K562 (cell line): ENCODE measurements at regions not wholly inside any gene's neighbourhood (a gene's known extent, or its start where the extent isn't known, plus 50 kb on each side); places are given as distances from the start of the nearest gene placed in this dataset.

Source experiments
- ATAC-seq: fragments of 200-7000 bp; cut with Tn5 transposase; 3 replicates; pipeline ENCODE4 v1.9.1; 2020; ENCODE audit warnings: moderate library complexity
- BruUV-seq: library from RNA; stranded (reverse); fragments of 400-500 nt; replicated peaks from 2 replicates; lab custom pipeline; 2021; lab: Mats Ljungman, UMichigan
- CTCF ChIA-PET: fragments of 300-600 bp; formaldehyde crosslinking; extraction: SDS; loops from one replicate; lab custom pipeline; 2021; ENCODE audit warnings: low intra/inter-chr PET ratio; lab: Yijun Ruan, JAX
- POLR2A ChIA-PET: fragments of 300-600, 350-650 bp; sonication (Branson Sonifier 250); formaldehyde crosslinking; extraction: SDS; loops from one replicate; lab custom pipeline; 2021; ENCODE audit warnings: antibody characterized with exemption, inconsistent platforms; lab: Yijun Ruan, JAX
- DNase-seq, 4 experiments: peaks; one replicate each; pipeline versions ENCODE4 v3.0.0 to v3.0.0-alpha.2; 2011 to 2018; ENCODE audit warnings: low spot score in 3 of 4, mixed read lengths in 3 of 4; ENCODE audit errors: extremely low read depth in 1 of 4
- FAIRE-seq: peaks from 2 replicates; lab custom pipeline; 2011; peaks lifted over from hg19 to GRCh38; lab: Jason Lieb, UNC
- H2AFZ ChIP-seq: 2 replicates; pipeline ENCODE4 v1.6.0; 2011; ENCODE audit warnings: low read depth, low read length, control low read depth, inconsistent platforms
- H3K27ac ChIP-seq: fragments of 200-600 bp; 3 replicates; pipeline ENCODE4 v1.8.0; 2011; ENCODE audit warnings: low read depth, mild to moderate bottlenecking, control low read depth, inconsistent platforms, low read length, moderate library complexity, mixed read lengths; ENCODE audit errors: extremely low read depth
- H3K27me3 ChIP-seq, 2 experiments: fragments of 300-600 bp in 1 of 2; 2 replicates in 1 of 2; 3 replicates in 1 of 2; pipeline versions ENCODE4 v1.6.0 to v1.8.0; 2011; ENCODE audit warnings: inconsistent platforms in 2 of 2, low read length in 2 of 2, mild to moderate bottlenecking in 1 of 2, mixed read lengths in 1 of 2, moderate library complexity in 1 of 2; ENCODE audit not compliant: control insufficient read depth in 2 of 2, insufficient read depth in 2 of 2
- H3K36me3 ChIP-seq: fragments of 300-600 bp; 3 replicates; pipeline ENCODE4 v1.8.0; 2011; ENCODE audit warnings: mild to moderate bottlenecking, low read length, inconsistent platforms; ENCODE audit not compliant: control insufficient read depth, insufficient read depth
- H3K4me1 ChIP-seq, 2 experiments: fragments of 200-600 bp in 1 of 2; replicated peaks in 1 of 2; 2 replicates in 1 of 2; 3 replicates in 1 of 2; pipeline versions ENCODE4 v1.5.1 to v1.8.0; 2011; ENCODE audit warnings: inconsistent platforms in 2 of 2, low read length in 2 of 2, mild to moderate bottlenecking in 1 of 2, mixed read lengths in 1 of 2, moderate library complexity in 1 of 2; ENCODE audit not compliant: control insufficient read depth in 2 of 2, insufficient read depth in 2 of 2
- H3K4me2 ChIP-seq: 2 replicates; pipeline ENCODE4 v1.6.1; 2011; ENCODE audit warnings: low read length, control low read depth, inconsistent platforms, mixed read lengths; ENCODE audit not compliant: insufficient read depth
- H3K4me3 ChIP-seq: fragments of 200-600 bp; sonication (generic), shearing (Covaris generic); 2 replicates; pipeline ENCODE4 v1.5.1; 2016; ENCODE audit warnings: control low read depth, inconsistent platforms
- H3K79me2 ChIP-seq: fragments of 200-600 bp; 3 replicates; pipeline ENCODE4 v1.8.0; 2011; ENCODE audit warnings: low read length, inconsistent platforms; ENCODE audit not compliant: control insufficient read depth, insufficient read depth
- H3K9ac ChIP-seq, 2 experiments: 2 replicates each; pipeline versions ENCODE4 v1.6.0 to v1.6.1; 2011; ENCODE audit warnings: low read depth in 2 of 2, low read length in 2 of 2, control low read depth in 1 of 2, inconsistent platforms in 1 of 2, mild to moderate bottlenecking in 1 of 2, mixed read lengths in 1 of 2; ENCODE audit not compliant: insufficient read depth in 1 of 2
- H3K9me1 ChIP-seq: one replicate; pipeline ENCODE4 v1.6.0; 2011; ENCODE audit warnings: inconsistent platforms, mild to moderate bottlenecking, low read length, moderate library complexity; ENCODE audit not compliant: control insufficient read depth, insufficient read depth
- H3K9me3 ChIP-seq: replicated peaks from 2 replicates; pipeline ENCODE4 v1.5.1; 2011; ENCODE audit warnings: low read depth, low read length, inconsistent platforms; ENCODE audit not compliant: control insufficient read depth, insufficient read depth
- H4K20me1 ChIP-seq: replicated peaks from 2 replicates; pipeline ENCODE4 v1.6.1; 2011; ENCODE audit warnings: low read length, inconsistent platforms, mixed read lengths; ENCODE audit not compliant: control insufficient read depth, insufficient read depth
- CBX2 ChIP-seq: fragments of 200-600 bp; sonication (generic); IDR thresholded peaks from one replicate; pipeline ENCODE4 v1.6.1; 2012; ENCODE audit warnings: mild to moderate bottlenecking, low read length, inconsistent platforms; ENCODE audit not compliant: insufficient read depth, poor library complexity, severe bottlenecking
- NFXL1 ChIP-seq: fragments of 450-650 bp; formaldehyde crosslinking; IDR thresholded peaks from 2 replicates; pipeline ENCODE4 v1.4.0; 2021; ENCODE audit warnings: mild to moderate bottlenecking
- PTRF ChIP-seq: fragments of 450-650 bp; IDR thresholded peaks from 2 replicates; pipeline ENCODE4 v1.6.1; 2016; ENCODE audit warnings: mild to moderate bottlenecking, missing genetic modification characterization, missing compliant biosample characterization
- YY1 ChIP-seq, 3 experiments: IDR thresholded peaks; 2 replicates each; pipeline ENCODE4 v1.6.1; 2011; ENCODE audit warnings: low read length in 2 of 3, mild to moderate bottlenecking in 2 of 3, moderate library complexity in 2 of 3, borderline replicate concordance in 1 of 3, control low read depth in 1 of 3, low read depth in 1 of 3; ENCODE audit not compliant: insufficient read depth in 3 of 3, insufficient replicate concordance in 2 of 3, control insufficient read depth in 1 of 3, insufficient read length in 1 of 3; ENCODE audit errors: extremely low read depth in 1 of 3
- ZNF12 ChIP-seq: sonication (generic); formaldehyde crosslinking; IDR thresholded peaks from 2 replicates; pipeline ENCODE4 v1.4.0; 2020; ENCODE audit warnings: mild to moderate bottlenecking, missing genetic modification reagents
- ZNF3 ChIP-seq: fragments of 250-450 bp; sonication (Bioruptor Pico); IDR thresholded peaks from 2 replicates; pipeline ENCODE4 v1.5.0; 2021; ENCODE audit warnings: mild to moderate bottlenecking, moderate library complexity
- ZNF589 ChIP-seq: fragments of 200-800 bp; sonication (Bioruptor generic); IDR thresholded peaks from 2 replicates; pipeline ENCODE4 v1.6.1; 2016; ENCODE audit warnings: low read depth, missing genetic modification characterization, missing compliant biosample characterization
- WGBS: fragments of 100-300 bp; shearing (Covaris generic); methylation state at CpG from one replicate; pipeline ENCODE4 v1.1.6; 2016; ENCODE audit warnings: low coverage, mixed read lengths; ENCODE audit not compliant: insufficient coverage; ENCODE audit errors: missing lambda C conversion rate; 5-methylcytosine and 5-hydroxymethylcytosine counted together
- in situ Hi-C: fragments of 300-500 bp; cut with MboI; formaldehyde crosslinking; loops from 4 replicates; pipeline ENCODE4 v1.15.0; 2018; ENCODE audit warnings: inconsistent platforms, mixed read lengths
- intact Hi-C: fragments of 100-400 bp; cut with micrococcal nuclease; formaldehyde crosslinking; loops from 2 replicates; pipeline ENCODE4 v1.14.2; 2022
- TF ChIP-seq, protein P1 (sequence below): fragments of 450-650 bp; formaldehyde crosslinking; conservative IDR thresholded peaks from 2 replicates; pipeline ENCODE4 v1.4.0; 2022; ENCODE audit warnings: mild to moderate bottlenecking, missing genetic modification characterization

DNA sequence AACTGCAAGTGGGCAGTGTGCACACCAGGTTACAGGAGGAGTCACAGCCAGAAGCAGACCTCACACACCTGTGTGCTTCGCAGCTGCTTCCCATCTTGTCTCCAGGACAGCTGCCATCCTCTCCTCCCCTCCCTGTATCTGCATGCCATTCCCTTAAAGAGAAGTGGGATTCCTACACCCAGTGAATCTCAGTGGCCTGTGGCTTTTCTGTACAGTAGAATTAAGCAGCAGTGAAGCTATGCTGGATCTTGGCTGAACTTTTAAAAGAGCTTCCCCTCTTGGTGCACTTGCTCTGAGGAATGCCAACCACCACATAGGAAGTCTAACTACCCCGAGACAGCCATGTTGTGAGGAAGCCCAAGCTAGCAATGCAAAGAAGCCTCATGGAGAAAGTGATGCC, 236.5 kb upstream of the ZMIZ1 start:
- Histone ChIP-seq H3K79me2 (no peaks in the 10 kb centered on the region), H3K27me3 (peaks cover 22 to 54% of the 10 kb centered on the region in 2 experiments), H3K4me2 (no peak overlapping the region), H3K9me3 (no peaks in the 10 kb centered on the region), H3K27ac (no peak overlapping the region), H3K9ac (no peak overlapping the region), H4K20me1 (no peaks in the 10 kb centered on the region), H2AFZ (no peak overlapping the region), H3K36me3 (no peaks in the 10 kb centered on the region), H3K9me1 (no peaks in the 10 kb centered on the region), H3K4me3 (no peak overlapping the region), H3K4me1 (no peaks in the 10 kb centered on the region)
- WGBS = 3% methylated on average over 2 of the region's 2 CpGs
- no peak for DNase-seq
- POLR2A ChIA-PET = interaction anchor here (0.6 to 1.0 kb wide), 3 partner anchors 11 to 464 kb away, joined by 3 to 4 read pairs (median 4); no protein-coding TSS in a partner anchor
- ATAC-seq = no peak
- intact Hi-C loops (no loop called here), in situ Hi-C loops (no loop called here)
- no TSS peak for BruUV-seq
- TF ChIP-seq PTRF (tag) = no peak
- TF ChIP-seq ZNF3 = no peak
- no peak for TF ChIP-seq ZNF589 (CRISPR knock-in tag)
- peak in 1 of 3 experiments; percentile 22 for TF ChIP-seq YY1 (IDR thresholded peaks at IDR 0.05; ENCODE audit: borderline replicate concordance in 1 of 3, control insufficient read depth in 1 of 3, extremely low read depth in 1 of 3, insufficient read depth in 3 of 3, insufficient read length in 1 of 3, insufficient replicate concordance in 2 of 3, low read depth in 1 of 3, low read length in 2 of 3)
- no peak for TF ChIP-seq ZNF12
- TF ChIP-seq, protein P1, sequence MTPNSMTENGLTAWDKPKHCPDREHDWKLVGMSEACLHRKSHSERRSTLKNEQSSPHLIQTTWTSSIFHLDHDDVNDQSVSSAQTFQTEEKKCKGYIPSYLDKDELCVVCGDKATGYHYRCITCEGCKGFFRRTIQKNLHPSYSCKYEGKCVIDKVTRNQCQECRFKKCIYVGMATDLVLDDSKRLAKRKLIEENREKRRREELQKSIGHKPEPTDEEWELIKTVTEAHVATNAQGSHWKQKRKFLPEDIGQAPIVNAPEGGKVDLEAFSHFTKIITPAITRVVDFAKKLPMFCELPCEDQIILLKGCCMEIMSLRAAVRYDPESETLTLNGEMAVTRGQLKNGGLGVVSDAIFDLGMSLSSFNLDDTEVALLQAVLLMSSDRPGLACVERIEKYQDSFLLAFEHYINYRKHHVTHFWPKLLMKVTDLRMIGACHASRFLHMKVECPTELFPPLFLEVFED (CRISPR knock-in tag) = no peak
- TF ChIP-seq NFXL1 (CRISPR knock-in tag) = no peak
- no peak for TF ChIP-seq CBX2
- CTCF ChIA-PET = no interaction called here
- no peak for FAIRE-seq
